ENCODE measurements at regions not wholly inside any gene's neighbourhood (a gene's known extent, or its start where the extent isn't known, plus 50 kb on each side); places are given as distances from the start of the nearest gene placed in this dataset.

GRCh38 chr13:111407381-111408131, 87.1 kb downstream of the TEX29 start:
- peak; percentile 16 to 44 for DNase-seq
- H3K27ac ChIP-seq, result no peak overlapping the region
- no peak overlapping the region for H3K4me3 ChIP-seq
- no peaks in the 10 kb centered on the region for H3K9me3 ChIP-seq (replicated peaks)
- no peaks in the 10 kb centered on the region for H3K27me3 ChIP-seq
- H3K36me3 ChIP-seq, result no peaks in the 10 kb centered on the region
- H3K4me1 ChIP-seq, result no peaks in the 10 kb centered on the region

GRCh38 chr13:111409413-111409812, 89.0 kb downstream of the TEX29 start:
- Histone ChIP-seq H3K9me3 (replicated peaks) (no peaks in the 10 kb centered on the region), H3K36me3 (no peaks in the 10 kb centered on the region), H3K4me3 (no peak overlapping the region), H3K27ac (no peak overlapping the region), H3K4me1 (no peaks in the 10 kb centered on the region), H3K27me3 (no peaks in the 10 kb centered on the region)
- DNase-seq, result no peak

DNA sequence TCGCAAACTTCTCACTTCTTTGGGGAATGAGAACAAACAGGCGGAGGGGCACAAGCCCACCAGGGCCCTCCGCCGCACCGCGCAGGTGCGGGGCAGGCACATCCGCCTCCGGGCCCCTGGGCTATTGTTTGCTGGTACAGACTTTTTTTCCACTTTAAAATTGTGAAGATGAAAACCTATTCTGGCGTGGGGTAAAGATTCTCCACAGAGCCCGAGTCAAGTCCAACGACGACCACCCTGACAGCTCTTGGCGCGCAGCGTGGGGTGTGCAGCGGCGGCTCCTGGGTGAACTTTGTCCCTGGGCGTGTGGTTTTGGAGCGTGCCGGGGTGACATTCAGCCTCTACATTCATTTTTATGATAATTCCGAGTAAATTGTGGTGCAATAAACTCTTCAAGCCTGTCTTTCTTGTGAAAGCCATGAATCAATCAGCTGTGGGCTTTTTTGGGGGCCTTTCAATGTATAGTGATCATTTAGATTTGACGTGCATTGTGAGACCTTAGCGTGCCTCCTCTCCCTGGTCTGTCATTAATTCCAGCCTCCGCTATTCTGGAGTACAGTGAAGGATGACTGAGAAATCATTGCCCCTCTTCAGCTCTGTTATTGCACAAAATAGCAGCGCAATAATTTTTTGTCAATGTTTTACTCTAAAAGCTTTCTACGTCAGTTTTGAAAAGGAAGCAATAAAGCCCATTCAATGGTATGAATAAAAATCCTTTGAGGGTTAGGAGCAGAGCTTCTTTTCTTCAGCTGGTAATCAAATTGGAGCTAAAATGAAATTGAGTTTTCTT, 90.0 kb downstream of the TEX29 start:
- H3K36me3 ChIP-seq, result no peaks in the 10 kb centered on the region
- no peaks in the 10 kb centered on the region for H3K4me1 ChIP-seq
- H3K27ac ChIP-seq, result no peak overlapping the region
- no peak overlapping the region for H3K4me3 ChIP-seq
- DNase-seq, result no peak
- no peaks in the 10 kb centered on the region for H3K9me3 ChIP-seq (replicated peaks)
- no peaks in the 10 kb centered on the region for H3K27me3 ChIP-seq

DNA sequence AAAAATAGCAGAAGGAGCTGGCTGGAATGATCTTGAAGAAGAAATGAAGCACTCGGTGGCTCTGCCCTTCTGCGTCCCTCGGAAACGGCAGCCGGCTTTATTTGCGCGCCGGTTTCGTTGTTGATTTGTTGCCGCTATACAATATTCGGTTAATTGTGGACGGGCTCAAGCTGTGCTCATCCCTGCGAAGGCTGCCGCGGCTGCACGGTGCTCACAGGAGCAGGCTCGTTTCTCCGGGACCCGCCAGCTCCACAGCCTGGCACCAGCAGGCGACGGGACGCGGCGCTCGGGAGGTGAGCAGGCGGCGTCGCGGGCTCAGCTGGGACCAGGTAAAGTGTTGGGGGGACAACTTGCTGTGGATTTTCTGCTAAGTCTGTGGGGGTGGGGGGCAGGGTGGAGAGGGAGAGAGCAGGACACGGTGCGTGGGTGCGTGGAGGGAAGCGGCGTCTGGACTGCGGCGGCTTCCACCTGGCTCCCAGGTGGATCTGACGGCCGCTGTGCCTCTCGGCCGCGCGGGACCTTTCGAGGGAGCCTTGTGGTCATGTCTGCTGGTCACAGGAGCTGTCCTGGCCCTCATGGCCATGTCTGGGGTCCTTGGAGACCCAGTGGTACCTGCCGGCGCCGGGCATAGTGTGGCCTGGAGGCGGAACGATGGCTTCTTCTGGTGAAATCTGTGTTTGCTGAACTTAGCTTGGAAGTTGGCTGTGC, 90.9 kb downstream of the TEX29 start:
- H3K4me1 ChIP-seq, result no peaks in the 10 kb centered on the region
- no peaks in the 10 kb centered on the region for H3K36me3 ChIP-seq
- no peak for DNase-seq
- peaks cover 4% of the 10 kb centered on the region; the same call in 1 of the 2 replicates for H3K27me3 ChIP-seq
- H3K9me3 ChIP-seq (replicated peaks), result no peaks in the 10 kb centered on the region
- H3K4me3 ChIP-seq, result no peak overlapping the region
- H3K27ac ChIP-seq, result no peak overlapping the region

DNA sequence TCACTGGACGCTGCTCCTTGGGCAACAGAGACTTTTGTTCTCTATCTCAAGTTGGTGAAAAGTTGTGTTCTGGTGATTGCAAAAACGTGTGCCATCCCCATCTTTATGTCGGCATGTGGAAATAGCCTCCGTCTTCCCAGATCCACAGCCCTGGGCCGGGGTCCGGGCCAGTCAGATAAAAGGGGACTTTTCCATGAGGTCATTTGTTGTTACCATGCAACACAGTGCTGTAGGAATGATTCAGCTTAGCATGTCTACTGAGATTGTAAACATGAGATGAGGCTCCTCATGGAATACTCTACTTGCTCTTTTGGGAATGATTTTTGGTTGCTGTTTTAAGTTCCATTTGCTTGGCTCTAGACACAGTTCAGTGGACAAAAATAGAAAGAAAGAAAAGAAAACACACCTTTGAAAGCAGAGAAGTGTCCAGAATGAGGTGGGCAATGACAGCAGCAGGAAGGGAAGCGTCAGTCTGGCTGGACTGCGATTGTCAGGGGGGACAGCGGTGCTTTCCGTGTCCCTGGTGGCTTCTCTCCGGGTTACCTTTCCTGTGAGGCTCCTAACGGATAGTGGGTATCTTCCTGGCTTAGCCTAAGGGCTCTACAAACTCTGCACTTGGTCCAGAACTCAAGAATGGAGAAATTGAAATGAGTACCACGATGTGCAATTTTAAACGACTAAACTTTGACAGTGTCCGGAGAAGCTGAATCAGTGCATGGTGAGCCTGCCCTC, 91.6 kb downstream of the TEX29 start:
- Histone ChIP-seq H3K4me1 (no peaks in the 10 kb centered on the region), H3K27me3 (peaks cover 4% of the 10 kb centered on the region; the same call in 1 of the 2 replicates), H3K36me3 (no peaks in the 10 kb centered on the region), H3K9me3 (replicated peaks) (no peaks in the 10 kb centered on the region), H3K27ac (no peak overlapping the region), H3K4me3 (no peak overlapping the region)
- no peak for DNase-seq

DNA sequence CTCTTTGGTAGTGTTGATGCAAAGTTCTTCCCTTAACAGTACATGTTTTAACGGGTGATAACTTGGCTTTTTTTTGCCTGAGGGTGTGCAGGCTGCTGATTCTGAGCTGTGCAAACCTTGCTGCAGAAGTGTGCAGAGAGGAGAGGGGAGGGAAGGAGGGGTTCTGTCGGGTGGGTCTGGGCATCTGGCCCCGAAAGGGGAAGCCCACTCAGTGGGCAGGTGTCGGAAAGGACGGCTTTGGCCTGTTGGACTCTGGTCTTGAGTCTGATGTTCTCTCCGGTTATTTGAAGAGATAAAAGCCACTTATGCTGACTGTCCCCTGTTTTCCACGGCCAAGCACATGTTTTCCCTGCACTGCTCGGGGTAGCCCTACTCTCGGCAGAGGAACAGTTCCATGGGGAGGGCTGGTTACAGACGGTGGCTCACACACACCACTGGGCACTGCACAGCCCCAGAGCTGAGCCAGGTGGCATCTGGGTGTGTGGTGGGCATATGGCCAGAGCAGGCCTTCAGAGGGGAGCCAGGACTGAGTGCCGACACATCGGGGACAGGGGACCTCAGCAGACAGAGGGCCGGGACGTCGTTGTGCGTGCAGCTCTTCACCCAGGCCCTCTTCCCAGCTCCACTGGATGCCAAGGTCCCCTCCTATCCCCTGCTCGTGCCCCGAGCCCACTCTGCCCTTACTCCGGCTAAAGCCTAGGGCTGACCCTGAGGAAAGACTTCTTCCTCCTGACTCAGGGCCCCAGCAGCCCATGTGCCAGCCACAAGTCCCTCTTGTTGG, 93.2 kb downstream of the TEX29 start:
- Histone ChIP-seq H3K36me3 (no peaks in the 10 kb centered on the region), H3K27me3 (peaks cover 4% of the 10 kb centered on the region; the same call in 1 of the 2 replicates), H3K4me1 (no peaks in the 10 kb centered on the region), H3K9me3 (replicated peaks) (no peaks in the 10 kb centered on the region), H3K27ac (no peak overlapping the region), H3K4me3 (no peak overlapping the region)
- no peak for DNase-seq

GRCh38 chr13:111414341-111414740, 93.9 kb downstream of the TEX29 start:
- H3K27ac ChIP-seq, result no peak overlapping the region

DNA sequence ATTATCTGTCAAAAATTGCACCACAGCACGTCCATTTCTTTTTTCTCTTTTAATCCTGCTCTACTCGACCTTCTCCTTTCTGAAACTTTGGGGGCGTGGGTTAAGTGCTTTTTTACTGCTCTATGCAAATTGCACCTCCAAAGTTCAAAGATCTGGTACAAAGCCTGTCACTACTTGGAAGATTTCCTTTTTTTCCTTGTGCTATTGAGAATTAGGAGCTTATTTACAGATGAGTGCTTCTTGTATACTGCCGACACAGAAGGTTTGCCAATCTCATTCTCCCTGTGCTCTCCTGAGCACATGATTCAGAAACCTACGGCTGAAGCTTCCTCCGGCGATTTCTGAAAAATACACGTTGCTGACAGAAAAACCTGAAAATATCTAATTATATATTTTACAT, 94.8 kb downstream of the TEX29 start:
- H3K27me3 ChIP-seq, result peaks cover 4% of the 10 kb centered on the region; the same call in 1 of the 2 replicates
- DNase-seq, result no peak
- no peaks in the 10 kb centered on the region for H3K36me3 ChIP-seq
- no peak overlapping the region for H3K4me3 ChIP-seq
- no peaks in the 10 kb centered on the region for H3K4me1 ChIP-seq
- H3K9me3 ChIP-seq (replicated peaks), result no peaks in the 10 kb centered on the region
- H3K27ac ChIP-seq, result no peak overlapping the region

More at GRCh38 chr13:111414341-111414740, 93.9 kb downstream of the TEX29 start:
- Histone ChIP-seq H3K36me3 (no peaks in the 10 kb centered on the region), H3K4me3 (no peak overlapping the region), H3K9me3 (replicated peaks) (no peaks in the 10 kb centered on the region), H3K4me1 (no peaks in the 10 kb centered on the region), H3K27me3 (peaks cover 4% of the 10 kb centered on the region; the same call in 1 of the 2 replicates)
- no peak for DNase-seq

DNA sequence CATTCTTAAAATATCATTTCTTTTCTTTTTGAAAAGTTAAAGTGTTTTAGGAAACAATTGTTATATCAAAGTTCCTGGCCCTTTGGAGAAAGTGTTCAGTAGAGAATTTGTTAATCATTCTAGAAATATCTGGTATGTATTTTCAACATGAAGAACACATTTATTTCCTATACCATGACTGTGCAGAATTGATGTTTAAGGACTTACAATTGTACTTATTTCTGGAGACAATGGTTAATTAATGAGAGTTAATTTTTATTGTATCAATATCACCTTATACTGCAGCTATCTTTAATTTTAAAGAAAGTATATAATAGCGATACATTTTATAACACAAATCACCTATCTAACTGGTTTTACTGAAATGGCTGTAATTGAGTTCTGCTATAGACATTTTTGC, 95.3 kb downstream of the TEX29 start:
- no peak overlapping the region for H3K27ac ChIP-seq
- H3K36me3 ChIP-seq, result no peaks in the 10 kb centered on the region
- no peaks in the 10 kb centered on the region for H3K9me3 ChIP-seq (replicated peaks)
- peaks cover 4% of the 10 kb centered on the region; the same call in 1 of the 2 replicates for H3K27me3 ChIP-seq
- no peaks in the 10 kb centered on the region for H3K4me1 ChIP-seq
- no peak for DNase-seq
- no peak overlapping the region for H3K4me3 ChIP-seq

- no peaks in the 10 kb centered on the region for H3K9me3 ChIP-seq (replicated peaks)
- no peaks in the 10 kb centered on the region for H3K36me3 ChIP-seq
- H3K4me1 ChIP-seq, result no peaks in the 10 kb centered on the region
- DNase-seq, result no peak
- H3K4me3 ChIP-seq, result no peak overlapping the region
- peaks cover 4% of the 10 kb centered on the region; the same call in 1 of the 2 replicates for H3K27me3 ChIP-seq
- H3K27ac ChIP-seq, result no peak overlapping the region
Observed at GRCh38 chr13:111418101-111418500, 97.7 kb downstream of the TEX29 start.

DNA sequence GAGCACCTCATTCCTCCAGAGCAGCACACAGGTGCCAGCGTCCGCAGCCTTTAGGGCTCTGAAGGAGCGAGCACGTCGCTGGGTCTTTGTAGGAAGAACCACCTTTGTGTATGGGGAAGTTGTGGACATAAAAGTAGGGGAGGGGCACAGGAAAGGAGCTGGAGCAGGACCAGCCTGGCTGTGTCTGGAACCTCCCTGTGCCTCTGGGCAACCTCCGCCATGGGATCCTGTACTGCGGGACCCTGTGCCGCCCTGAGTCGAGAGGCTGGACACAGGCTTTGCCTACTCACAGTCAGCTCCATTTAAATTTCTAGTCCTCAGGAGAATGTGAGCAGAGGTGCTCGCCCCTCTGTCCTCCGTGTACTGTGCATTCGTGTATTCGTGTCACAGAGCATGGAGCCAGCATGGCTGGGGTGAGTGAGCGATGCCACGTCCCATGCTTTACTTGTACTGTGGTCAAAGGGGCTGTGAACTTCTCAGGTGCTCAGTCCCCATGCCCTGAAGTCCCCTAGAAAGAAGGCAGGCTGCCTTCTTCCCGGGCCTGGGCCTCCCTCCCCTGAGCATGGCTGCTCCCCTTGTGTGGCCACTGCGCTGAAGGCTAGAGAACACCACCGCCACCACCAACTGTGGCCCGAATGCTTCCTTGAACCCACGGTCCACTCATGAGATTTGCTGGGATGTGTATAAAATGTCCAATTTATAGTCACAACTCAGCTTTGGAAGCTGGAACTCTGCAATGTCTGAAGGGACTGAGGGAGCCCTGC, 99.9 kb downstream of the TEX29 start:
- Histone ChIP-seq H3K36me3 (no peaks in the 10 kb centered on the region), H3K27ac (no peak overlapping the region), H3K9me3 (replicated peaks) (no peaks in the 10 kb centered on the region), H3K4me3 (no peak overlapping the region), H3K4me1 (no peaks in the 10 kb centered on the region), H3K27me3 (peaks cover 4% of the 10 kb centered on the region; the same call in 1 of the 2 replicates)
- no peak for DNase-seq

GRCh38 chr13:111421216-111421615, 100.8 kb downstream of the TEX29 start:
- no peak for DNase-seq
- no peaks in the 10 kb centered on the region for H3K4me1 ChIP-seq
- H3K27me3 ChIP-seq, result no peaks in the 10 kb centered on the region
- H3K36me3 ChIP-seq, result no peaks in the 10 kb centered on the region
- H3K4me3 ChIP-seq, result no peak overlapping the region
- H3K9me3 ChIP-seq (replicated peaks), result no peaks in the 10 kb centered on the region
- H3K27ac ChIP-seq, result no peak overlapping the region

GRCh38 chr13:111422348-111422747, 101.9 kb downstream of the TEX29 start:
- H3K4me1 ChIP-seq, result no peaks in the 10 kb centered on the region
- DNase-seq, result no peak
- H3K36me3 ChIP-seq, result no peaks in the 10 kb centered on the region
- H3K9me3 ChIP-seq (replicated peaks), result no peaks in the 10 kb centered on the region
- H3K27me3 ChIP-seq, result no peaks in the 10 kb centered on the region
- no peak overlapping the region for H3K4me3 ChIP-seq
- no peak overlapping the region for H3K27ac ChIP-seq

All from SJCRH30 (cell line).